AG10803 (cell line): ENCODE measurements at regions not wholly inside any gene's neighbourhood (a gene's known extent, or its start where the extent isn't known, plus 50 kb on each side); places are given as distances from the start of the nearest gene placed in this dataset.
"Not testable (repeated sequence)": the region's sequence is repeated elsewhere in the genome, so short reads cannot be mapped to it uniquely, and the experiment has no call there.

Source experiments
- DNase-seq: peaks from one replicate; pipeline ENCODE4 v3.0.0; 2010; ENCODE audit warnings: low read depth
- H3K4me3 ChIP-seq: 2 replicates; pipeline ENCODE4 v1.5.1; 2011; ENCODE audit warnings: mild to moderate bottlenecking, low read length, control low read depth
- TF ChIP-seq, protein P1 (sequence below): conservative IDR thresholded peaks from 2 replicates; pipeline ENCODE4 v1.5.1; 2011; ENCODE audit warnings: mild to moderate bottlenecking, low read length, control low read depth, inconsistent platforms

GRCh38 chr11:37449146-37449545 is 851.1 kb upstream of the RAG2 start:
- TF ChIP-seq, protein P1, sequence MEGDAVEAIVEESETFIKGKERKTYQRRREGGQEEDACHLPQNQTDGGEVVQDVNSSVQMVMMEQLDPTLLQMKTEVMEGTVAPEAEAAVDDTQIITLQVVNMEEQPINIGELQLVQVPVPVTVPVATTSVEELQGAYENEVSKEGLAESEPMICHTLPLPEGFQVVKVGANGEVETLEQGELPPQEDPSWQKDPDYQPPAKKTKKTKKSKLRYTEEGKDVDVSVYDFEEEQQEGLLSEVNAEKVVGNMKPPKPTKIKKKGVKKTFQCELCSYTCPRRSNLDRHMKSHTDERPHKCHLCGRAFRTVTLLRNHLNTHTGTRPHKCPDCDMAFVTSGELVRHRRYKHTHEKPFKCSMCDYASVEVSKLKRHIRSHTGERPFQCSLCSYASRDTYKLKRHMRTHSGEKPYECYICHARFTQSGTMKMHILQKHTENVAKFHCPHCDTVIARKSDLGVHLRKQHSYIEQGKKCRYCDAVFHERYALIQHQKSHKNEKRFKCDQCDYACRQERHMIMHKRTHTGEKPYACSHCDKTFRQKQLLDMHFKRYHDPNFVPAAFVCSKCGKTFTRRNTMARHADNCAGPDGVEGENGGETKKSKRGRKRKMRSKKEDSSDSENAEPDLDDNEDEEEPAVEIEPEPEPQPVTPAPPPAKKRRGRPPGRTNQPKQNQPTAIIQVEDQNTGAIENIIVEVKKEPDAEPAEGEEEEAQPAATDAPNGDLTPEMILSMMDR: peak; percentile 33
- DNase-seq: peak; percentile 19
- H3K4me3 ChIP-seq: no peak overlapping the region

DNA sequence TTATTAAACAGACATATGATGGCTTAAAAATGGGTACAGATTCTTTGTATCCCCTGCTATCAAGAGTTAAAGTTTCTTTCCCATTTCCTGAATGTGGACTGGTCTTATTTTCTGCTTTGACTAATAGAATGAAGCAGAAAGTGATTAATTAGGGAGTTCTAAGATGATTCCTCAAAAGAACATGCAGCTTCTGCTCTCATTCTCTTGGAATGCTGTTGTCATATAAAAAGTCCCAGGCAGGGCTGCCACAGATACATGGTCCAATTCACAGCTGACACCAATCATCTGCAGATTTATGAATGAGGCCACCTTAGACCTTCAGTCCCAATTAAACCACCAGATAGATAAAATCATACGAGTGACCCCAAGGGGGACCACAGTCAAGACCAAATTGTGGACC is 844.5 kb upstream of the RAG2 start:
- H3K4me3 ChIP-seq: no peak overlapping the region
- TF ChIP-seq, protein P1: no peak
- no peak for DNase-seq

GRCh38 chr11:37431633-37432230 is 833.7 kb upstream of the RAG2 start:
- DNase-seq, H3K4me3 ChIP-seq: not testable (repeated sequence)

- DNase-seq, H3K4me3 ChIP-seq: not testable (repeated sequence)
These were observed 833.1 kb upstream of the RAG2 start for GRCh38 chr11:37430966-37431632.

GRCh38 chr11:37422511-37422910 is 824.5 kb upstream of the RAG2 start:
- TF ChIP-seq, protein P1: no peak
- DNase-seq: no peak
- H3K4me3 ChIP-seq: no peak overlapping the region

- TF ChIP-seq, protein P1: no peak
- no peak for DNase-seq
- no peak overlapping the region for H3K4me3 ChIP-seq
These were observed 813.3 kb upstream of the RAG2 start for GRCh38 chr11:37411289-37411688.

GRCh38 chr11:37409124-37409523 is 811.1 kb upstream of the RAG2 start:
- no peak overlapping the region for H3K4me3 ChIP-seq
- TF ChIP-seq, protein P1: no peak
- no peak for DNase-seq

DNA sequence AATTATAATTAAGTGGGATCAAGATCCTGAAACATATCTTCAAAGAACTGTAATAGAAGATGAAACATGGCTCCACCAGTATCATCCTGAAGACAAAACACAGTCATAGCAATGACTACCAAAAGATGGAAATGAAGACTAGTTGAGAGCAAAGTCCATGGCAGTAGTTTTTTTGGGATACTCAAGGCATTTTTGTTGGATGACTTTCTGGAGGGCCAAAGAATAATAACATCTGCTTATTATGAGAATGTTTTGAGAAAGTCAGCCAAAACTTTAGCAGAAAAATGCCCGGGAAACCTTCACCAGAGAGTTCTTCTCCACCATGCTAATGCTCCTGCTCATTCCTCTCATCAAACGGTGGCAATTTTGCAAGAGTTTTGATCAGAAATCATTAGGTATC is 809.4 kb upstream of the RAG2 start:
- TF ChIP-seq, protein P1: no peak
- no peak for DNase-seq
- H3K4me3 ChIP-seq: no peak overlapping the region
